NCI-H2081 treated with DMSO at 0.1 percent for 48 hours (cell line): ENCODE measurements at regions not wholly inside any gene's neighbourhood (a gene's known extent, or its start where the extent isn't known, plus 50 kb on each side); places are given as distances from the start of the nearest gene placed in this dataset.

ENCODE experiments used
- DNase-seq: peaks from one replicate; lab custom pipeline; 2025; lab: John Stamatoyannopoulos, UW

GRCh38 chr13:37929308-37929707, 59.7 kb upstream of the TRPC4 start:
- DNase-seq: no peak

DNA sequence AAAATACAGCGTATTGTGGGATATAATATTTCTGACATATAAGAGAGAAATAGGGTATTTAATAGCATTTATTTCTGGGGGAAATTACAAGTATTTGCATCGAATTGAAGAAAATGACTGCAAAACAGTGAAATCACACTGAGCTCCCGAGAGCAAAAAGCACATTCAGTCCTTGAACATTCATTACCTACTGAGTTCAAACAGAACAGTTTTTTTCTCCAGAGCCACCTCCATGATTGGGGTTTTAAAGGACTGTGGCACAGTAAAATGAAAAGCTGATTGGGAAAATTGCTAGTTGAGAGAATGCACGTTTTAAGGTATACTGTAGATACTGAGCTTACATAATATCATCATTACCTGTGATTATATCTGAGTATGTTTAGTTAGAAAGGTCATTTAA, 58.0 kb upstream of the TRPC4 start:
- no peak for DNase-seq

GRCh38 chr13:37925878-37926473, 56.4 kb upstream of the TRPC4 start:
- DNase-seq: no peak

GRCh38 chr13:37923236-37923635, 53.7 kb upstream of the TRPC4 start:
- DNase-seq: no peak

GRCh38 chr13:37919329-37919880, 49.8 kb upstream of the TRPC4 start:
- DNase-seq: no peak
